ENCODE measurements at regions not wholly inside any gene's neighbourhood (a gene's known extent, or its start where the extent isn't known, plus 50 kb on each side); places are given as distances from the start of the nearest gene placed in this dataset.

- no peak for DNase-seq
Measured at GRCh38 chr3:102192575-102192974, 242.2 kb upstream of the ZPLD1 start.

- DNase-seq: no peak
Measured at GRCh38 chr3:102193255-102193654, 241.6 kb upstream of the ZPLD1 start.

DNA sequence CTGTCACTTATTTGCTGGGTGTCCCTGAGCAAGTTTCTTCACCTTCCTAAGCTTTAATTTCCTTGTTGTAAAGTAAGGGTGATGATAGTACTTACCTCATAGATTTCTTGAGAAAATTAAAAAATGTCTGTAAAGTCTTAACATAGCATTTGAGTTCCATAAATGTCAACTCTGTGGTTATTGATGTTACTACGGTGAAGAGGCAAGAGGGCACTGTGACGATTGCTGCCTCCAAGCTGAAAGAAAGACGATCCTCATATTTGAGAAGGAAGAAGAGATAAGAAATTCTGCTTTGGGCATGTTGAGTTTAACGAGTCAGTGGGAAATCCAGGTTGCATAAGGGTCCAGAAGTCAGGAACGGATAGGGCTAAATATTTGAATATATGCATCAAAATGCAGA lies 240.8 kb upstream of the ZPLD1 start:
- DNase-seq: no peak

DNA sequence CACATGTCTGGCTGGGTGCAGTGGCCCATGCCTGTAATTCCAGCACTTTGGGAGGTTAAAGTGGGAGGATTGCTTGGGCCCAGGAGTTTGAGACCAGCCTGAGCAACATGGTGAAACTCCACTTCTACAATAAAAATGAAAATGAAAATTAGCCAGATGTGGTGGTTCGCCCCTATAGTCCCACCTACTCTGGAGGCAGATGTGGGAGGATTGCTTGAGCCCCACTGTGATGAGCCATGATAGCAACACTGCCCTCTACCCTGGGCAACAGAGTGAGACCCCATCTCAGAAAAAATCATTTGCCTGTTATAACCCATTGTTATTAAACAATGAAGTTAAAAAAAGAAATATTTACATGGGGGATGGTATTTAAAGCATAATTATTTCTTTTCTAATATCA lies 240.1 kb upstream of the ZPLD1 start:
- DNase-seq: no peak

GRCh38 chr3:102195198-102195948 lies 239.4 kb upstream of the ZPLD1 start:
- DNase-seq: no peak

DNA sequence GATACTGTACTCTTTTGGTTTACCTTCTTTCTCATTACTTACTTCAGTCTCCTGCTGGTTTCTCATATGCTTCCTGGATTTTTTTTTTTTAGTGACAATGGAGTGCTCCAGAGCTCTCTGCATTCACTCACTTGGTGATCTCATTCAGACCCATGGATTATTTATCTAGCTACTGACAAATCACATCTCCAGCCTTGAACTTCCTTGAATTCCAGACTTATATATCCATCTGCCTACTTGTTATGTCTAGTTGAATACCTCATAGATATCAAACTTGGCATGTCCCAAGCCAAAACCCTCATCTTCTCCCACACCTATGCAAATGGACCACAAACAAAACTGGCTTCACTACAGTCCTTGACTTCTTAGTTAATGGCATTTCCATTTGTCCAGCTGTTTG lies 234.7 kb upstream of the ZPLD1 start:
- DNase-seq: no peak

- no peak for DNase-seq
Measured at GRCh38 chr3:102200560-102200959, 234.3 kb upstream of the ZPLD1 start.

DNA sequence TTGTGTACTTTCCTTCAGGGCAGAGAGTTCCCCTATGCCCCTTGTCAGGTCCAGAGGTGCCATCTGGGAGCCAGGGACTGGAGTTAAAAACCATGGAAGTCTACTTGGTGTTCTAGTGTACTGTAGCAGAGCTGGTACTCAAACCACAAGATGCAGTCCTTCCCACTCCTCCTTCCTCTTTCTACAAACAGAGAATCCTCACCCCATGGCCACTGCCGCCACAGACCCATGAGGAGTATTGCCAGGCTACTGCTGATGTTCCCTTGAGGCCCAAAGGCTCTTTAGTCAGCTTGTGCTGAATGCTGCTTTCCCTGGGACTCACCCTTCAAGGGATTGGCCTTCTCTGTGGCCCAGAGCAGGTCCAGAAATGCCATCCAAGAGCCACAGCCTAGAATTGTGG lies 229.2 kb upstream of the ZPLD1 start:
- no peak for DNase-seq

DNA sequence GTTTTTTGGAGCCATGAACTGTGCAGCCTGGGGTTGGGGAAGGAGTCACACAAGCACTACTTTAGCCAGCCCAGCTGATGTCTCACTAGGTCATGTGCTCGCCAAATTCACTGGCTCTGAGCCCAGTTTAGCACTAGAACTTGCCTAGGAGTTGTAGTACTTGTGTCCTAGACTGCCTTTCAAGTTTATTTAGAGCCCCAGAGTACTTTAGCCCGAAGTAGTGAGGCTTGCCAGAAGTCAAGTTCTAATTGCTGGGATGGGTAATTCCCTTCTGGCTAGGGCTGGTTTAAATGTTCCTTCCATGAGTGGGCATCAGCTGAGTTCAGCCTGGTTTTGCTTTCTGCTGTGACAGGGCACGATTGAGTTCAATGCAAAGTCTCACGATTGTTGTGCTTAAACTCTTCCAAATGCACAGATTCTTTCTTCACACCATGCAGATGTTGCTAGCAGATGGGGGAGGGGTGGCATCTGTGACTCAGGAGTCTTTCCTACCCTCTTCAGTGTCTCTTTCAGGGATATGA lies 228.2 kb upstream of the ZPLD1 start:
- no peak for DNase-seq

- DNase-seq: no peak
Measured at GRCh38 chr3:102207151-102207571, 227.7 kb upstream of the ZPLD1 start.

GRCh38 chr3:102215166-102215565 lies 219.6 kb upstream of the ZPLD1 start:
- no peak for DNase-seq

GRCh38 chr3:102223132-102223531 lies 211.7 kb upstream of the ZPLD1 start:
- DNase-seq: no peak

DNA sequence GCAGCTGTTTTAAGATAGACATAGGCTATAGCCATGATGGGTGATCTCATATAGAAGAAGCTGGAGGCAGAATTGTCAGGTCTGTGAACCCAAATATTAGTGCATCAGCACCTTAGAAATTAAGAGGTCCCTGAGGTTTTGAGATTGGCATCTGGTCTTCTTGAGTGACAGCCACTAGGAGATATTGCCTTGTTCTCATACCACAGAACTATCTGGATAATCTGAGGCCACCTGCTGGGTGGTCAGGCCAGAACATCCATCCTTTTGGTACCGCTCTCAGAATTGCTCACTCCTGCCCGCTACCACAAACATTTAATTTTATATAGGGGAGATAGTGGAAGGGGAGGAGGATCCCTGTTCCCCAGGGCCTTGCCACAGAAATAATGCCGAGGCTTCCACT lies 210.6 kb upstream of the ZPLD1 start:
- no peak for DNase-seq

GRCh38 chr3:102225005-102225404 lies 209.8 kb upstream of the ZPLD1 start:
- DNase-seq: no peak

DNA sequence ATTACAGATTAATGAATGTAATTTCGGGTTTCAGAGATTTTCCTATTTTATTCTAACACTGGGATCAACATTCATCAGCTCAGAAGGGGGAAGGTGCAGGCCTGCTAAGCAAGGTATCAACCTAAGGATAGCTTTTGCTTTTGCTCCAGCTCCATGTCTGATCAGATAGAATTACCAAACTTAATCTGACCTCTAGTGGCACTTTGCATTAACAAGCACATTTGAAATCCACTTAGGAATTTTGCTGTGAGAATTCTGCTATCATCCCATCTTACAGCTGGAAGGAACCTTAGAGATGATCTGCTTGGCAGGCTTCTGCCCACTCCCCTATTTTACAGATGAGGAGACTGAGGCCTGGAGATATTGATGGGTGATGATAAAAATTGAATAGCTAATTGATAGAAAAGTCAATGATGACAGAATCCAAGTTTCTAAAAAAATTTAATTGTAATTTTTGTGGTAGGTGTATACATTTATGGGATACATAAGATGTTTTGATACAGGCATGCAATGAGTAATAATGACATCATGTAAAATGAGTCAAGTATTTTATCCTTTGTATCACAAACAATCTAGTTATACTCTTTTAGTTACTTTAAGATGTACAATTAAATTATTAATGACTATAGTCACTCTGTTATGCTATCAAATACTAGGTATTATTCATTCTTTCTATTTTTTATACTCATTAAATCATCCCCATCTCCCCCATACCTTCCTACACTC lies 209.2 kb upstream of the ZPLD1 start:
- no peak for DNase-seq

GRCh38 chr3:102226463-102226862 lies 208.4 kb upstream of the ZPLD1 start:
- no peak for DNase-seq

- no peak for DNase-seq
Measured at GRCh38 chr3:102229062-102229655, 205.7 kb upstream of the ZPLD1 start.

GRCh38 chr3:102230057-102230456 lies 204.8 kb upstream of the ZPLD1 start:
- no peak for DNase-seq

DNA sequence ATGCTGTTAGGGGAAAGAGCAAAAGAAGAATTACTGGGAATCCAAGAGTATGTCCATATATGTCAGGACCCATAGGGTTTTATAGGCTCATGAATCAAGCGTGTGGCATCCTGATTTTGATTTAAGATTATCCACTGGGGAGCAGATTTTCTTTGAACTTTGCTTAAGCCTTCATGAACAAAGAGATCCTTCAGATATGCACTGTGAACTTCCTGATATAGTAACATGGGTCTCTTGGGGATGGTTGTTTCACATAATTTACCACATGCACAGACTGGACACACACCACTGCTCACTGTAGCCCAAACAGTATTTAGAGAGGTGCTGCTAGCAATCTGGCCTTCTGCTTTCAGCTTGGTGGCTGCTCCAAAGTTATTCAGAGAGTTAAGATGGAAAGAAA lies 200.9 kb upstream of the ZPLD1 start:
- DNase-seq: no peak

GRCh38 chr3:102235679-102236078 lies 199.1 kb upstream of the ZPLD1 start:
- no peak for DNase-seq

- no peak for DNase-seq
Measured at GRCh38 chr3:102237181-102237580, 197.6 kb upstream of the ZPLD1 start.

- no peak for DNase-seq
Measured at GRCh38 chr3:102237838-102238237, 197.0 kb upstream of the ZPLD1 start.

GRCh38 chr3:102238362-102238761 lies 196.5 kb upstream of the ZPLD1 start:
- DNase-seq: no peak

GRCh38 chr3:102240720-102241119 lies 194.1 kb upstream of the ZPLD1 start:
- DNase-seq: no peak

All from 8988T (cell line).